Endothelial cell of umbilical vein (primary cell): ENCODE measurements at regions not wholly inside any gene's neighbourhood (a gene's known extent, or its start where the extent isn't known, plus 50 kb on each side); places are given as distances from the start of the nearest gene placed in this dataset.

Experiments used
- BruUV-seq: library from RNA; stranded (reverse); fragments of 400-500 nt; replicated peaks from 2 replicates; lab custom pipeline; 2021; lab: Mats Ljungman, UMichigan
- CTCF ChIA-PET: fragments of 300-600, 350-600 bp; sonication (Branson Sonifier 250); formaldehyde crosslinking; loops from one replicate; lab custom pipeline; 2021; ENCODE audit warnings: antibody characterized with exemption, inconsistent platforms; lab: Charles Lee
- POLR2A ChIA-PET: fragments of 300-600, 350-600 bp; sonication (Branson Sonifier 250); formaldehyde crosslinking; loops from one replicate; lab custom pipeline; 2021; ENCODE audit warnings: antibody characterized with exemption, inconsistent platforms; lab: Charles Lee
- DNase-seq: peaks from one replicate; pipeline ENCODE4 v3.0.0-alpha.2; 2011; ENCODE audit warnings: low read depth, low spot score
- FAIRE-seq: peaks from 2 replicates; lab custom pipeline; 2011; peaks lifted over from hg19 to GRCh38; lab: Jason Lieb, UNC
- H2AFZ ChIP-seq: 2 replicates; pipeline ENCODE4 v1.6.0; 2012; ENCODE audit warnings: low read depth, low read length, control low read depth, inconsistent platforms
- H3K27ac ChIP-seq: 2 replicates; pipeline ENCODE4 v1.5.1; 2011; ENCODE audit warnings: low read depth, mild to moderate bottlenecking, control low read depth, low read length, moderate library complexity; ENCODE audit not compliant: insufficient read depth
- H3K27me3 ChIP-seq, 2 experiments: 2 replicates each; pipeline versions ENCODE4 v1.6.0 to v1.6.1; 2011; ENCODE audit warnings: low read length in 2 of 2, mixed read lengths in 1 of 2; ENCODE audit not compliant: control insufficient read depth in 2 of 2, insufficient read depth in 2 of 2
- H3K36me3 ChIP-seq, 2 experiments: 2 replicates in 1 of 2; 3 replicates in 1 of 2; pipeline ENCODE4 v1.5.1; 2011; ENCODE audit warnings: low read length in 2 of 2, mild to moderate bottlenecking in 1 of 2, moderate library complexity in 1 of 2; ENCODE audit not compliant: control insufficient read depth in 2 of 2, insufficient read depth in 2 of 2; ENCODE audit errors: extremely low read depth in 1 of 2
- H3K4me1 ChIP-seq: 3 replicates; pipeline ENCODE4 v1.5.1; 2011; ENCODE audit warnings: mild to moderate bottlenecking, low read length; ENCODE audit not compliant: control insufficient read depth, insufficient read depth; ENCODE audit errors: extremely low read depth
- H3K4me2 ChIP-seq: 2 replicates; pipeline ENCODE4 v1.6.1; 2011; ENCODE audit warnings: low read length, control low read depth, mixed read lengths; ENCODE audit not compliant: insufficient read depth
- H3K4me3 ChIP-seq, 3 experiments: fragments of 200-600 bp in 1 of 3; sonication (generic), shearing (Covaris generic) in 1 of 3; replicated peaks in 1 of 3; 2 replicates each; pipeline ENCODE4 v1.5.1; 2011 to 2016; ENCODE audit warnings: control low read depth in 3 of 3, low read length in 3 of 3, mild to moderate bottlenecking in 2 of 3, inconsistent platforms in 1 of 3, low read depth in 1 of 3, moderate library complexity in 1 of 3; ENCODE audit not compliant: insufficient read depth in 1 of 3
- H3K79me2 ChIP-seq: 2 replicates; pipeline ENCODE4 v1.6.0; 2012; ENCODE audit warnings: low read length, inconsistent platforms; ENCODE audit not compliant: control insufficient read depth, insufficient read depth
- H3K9ac ChIP-seq: replicated peaks from 2 replicates; pipeline ENCODE3; 2011; ENCODE audit warnings: low read length, control low read depth; ENCODE audit not compliant: insufficient read depth; ENCODE audit errors: extremely low read depth
- H3K9me1 ChIP-seq: replicated peaks from 3 replicates; pipeline ENCODE4 v1.6.0; 2011; ENCODE audit warnings: mild to moderate bottlenecking, low read length; ENCODE audit not compliant: control insufficient read depth, insufficient read depth; ENCODE audit errors: extremely low read depth
- H3K9me3 ChIP-seq: replicated peaks from 2 replicates; pipeline ENCODE4 v1.5.1; 2012; ENCODE audit warnings: low read length, inconsistent platforms; ENCODE audit not compliant: control insufficient read depth, insufficient read depth
- H4K20me1 ChIP-seq: replicated peaks from 2 replicates; pipeline ENCODE3; 2011; ENCODE audit warnings: mild to moderate bottlenecking, low read length; ENCODE audit not compliant: control insufficient read depth, insufficient read depth; ENCODE audit errors: extremely low read depth
- EZH2 ChIP-seq: IDR thresholded peaks from 2 replicates; pipeline ENCODE4 v1.6.1; 2012; ENCODE audit warnings: borderline replicate concordance, low read depth, mild to moderate bottlenecking, moderate library complexity, low read length, inconsistent platforms; ENCODE audit not compliant: severe bottlenecking
- FOS ChIP-seq: IDR thresholded peaks from 2 replicates; pipeline ENCODE4 v1.6.1; 2011; ENCODE audit warnings: mild to moderate bottlenecking, low read length, moderate library complexity, borderline replicate concordance; ENCODE audit not compliant: insufficient read depth
- GATA2 ChIP-seq: IDR thresholded peaks from 2 replicates; pipeline ENCODE4 v1.7.0; 2011; ENCODE audit warnings: low read depth, mild to moderate bottlenecking, moderate library complexity, mixed read lengths, low read length; ENCODE audit not compliant: insufficient read length, insufficient read depth
- JUN ChIP-seq: IDR thresholded peaks from 2 replicates; pipeline ENCODE4 v1.6.1; 2011; ENCODE audit warnings: borderline replicate concordance, low read depth; ENCODE audit not compliant: insufficient read length, insufficient read depth
- MAX ChIP-seq: IDR thresholded peaks from 2 replicates; pipeline ENCODE4 v1.6.1; 2011; ENCODE audit not compliant: insufficient read depth, insufficient read length
- MYC ChIP-seq: IDR thresholded peaks from one replicate; pipeline ENCODE4 v1.6.1; 2011; ENCODE audit warnings: mild to moderate bottlenecking, low read depth, low read length
- POLR2AphosphoS5 ChIP-seq: IDR thresholded peaks from 2 replicates; pipeline ENCODE4 v1.6.1; 2012; ENCODE audit warnings: low read depth, mild to moderate bottlenecking, control low read depth, low read length, moderate library complexity; ENCODE audit not compliant: insufficient read depth
- dilution Hi-C: fragments of 300-500 bp; cut with MboI; formaldehyde crosslinking; loops from one replicate; pipeline ENCODE4 v1.15.0; 2019; ENCODE audit warnings: low sequenced_read_pairs; ENCODE audit not compliant: extremely low pct_ligation_motif_present
- intact Hi-C: fragments of 100-400 bp; cut with micrococcal nuclease; formaldehyde crosslinking; loops from one replicate; pipeline ENCODE4 v1.10.0; 2022

- TF ChIP-seq POLR2AphosphoS5 = no peak
- no peak for TF ChIP-seq FOS
- TF ChIP-seq EZH2 = no peak
- no peak for TF ChIP-seq JUN
- TF ChIP-seq GATA2 = no peak
- TF ChIP-seq MAX = no peak
- H3K79me2 ChIP-seq = no peaks in the 10 kb centered on the region
- H3K9me3 ChIP-seq = no peaks in the 10 kb centered on the region
- POLR2A ChIA-PET = no interaction called here
- no peaks in the 10 kb centered on the region for H3K4me1 ChIP-seq
- no peaks in the 10 kb centered on the region for H3K36me3 ChIP-seq
- no TSS peak for BruUV-seq
- no peak overlapping the region for H3K4me2 ChIP-seq
- no peak overlapping the region for H2AFZ ChIP-seq
- CTCF ChIA-PET = no interaction called here
- no peaks in the 10 kb centered on the region for H3K9me1 ChIP-seq
- no peaks in the 10 kb centered on the region for H3K27me3 ChIP-seq
- intact Hi-C loops (no loop called here), dilution Hi-C loops (no loop called here)
- no peak for FAIRE-seq
- no peaks in the 10 kb centered on the region for H4K20me1 ChIP-seq
- no peak for DNase-seq
- H3K9ac ChIP-seq = no peak overlapping the region
- no peak overlapping the region for H3K4me3 ChIP-seq
- no peak overlapping the region for H3K27ac ChIP-seq
Observed at GRCh38 chr4:32991663-32992062, 2271.5 kb downstream of the PCDH7 start.

- Histone ChIP-seq H3K4me1 (no peaks in the 10 kb centered on the region), H3K27ac (no peak overlapping the region), H3K36me3 (no peaks in the 10 kb centered on the region), H4K20me1 (no peaks in the 10 kb centered on the region), H2AFZ (no peak overlapping the region), H3K27me3 (no peaks in the 10 kb centered on the region), H3K4me2 (no peak overlapping the region), H3K9me3 (no peaks in the 10 kb centered on the region), H3K4me3 (no peak overlapping the region), H3K9me1 (no peaks in the 10 kb centered on the region), H3K9ac (no peak overlapping the region), H3K79me2 (no peaks in the 10 kb centered on the region)
- no peak for TF ChIP-seq MAX
- TF ChIP-seq JUN = no peak
- TF ChIP-seq POLR2AphosphoS5 = no peak
- no peak for TF ChIP-seq MYC
- DNase-seq = no peak
- no TSS peak for BruUV-seq
- intact Hi-C loops (no loop called here), dilution Hi-C loops (no loop called here)
- FAIRE-seq = no peak
- ChIA-PET POLR2A (no interaction called here), CTCF (no interaction called here)
Observed at GRCh38 chr4:32994981-32995881, 2275.1 kb downstream of the PCDH7 start.
